ENCODE measurements at regions not wholly inside any gene's neighbourhood (a gene's known extent, or its start where the extent isn't known, plus 50 kb on each side); places are given as distances from the start of the nearest gene placed in this dataset.

DNA sequence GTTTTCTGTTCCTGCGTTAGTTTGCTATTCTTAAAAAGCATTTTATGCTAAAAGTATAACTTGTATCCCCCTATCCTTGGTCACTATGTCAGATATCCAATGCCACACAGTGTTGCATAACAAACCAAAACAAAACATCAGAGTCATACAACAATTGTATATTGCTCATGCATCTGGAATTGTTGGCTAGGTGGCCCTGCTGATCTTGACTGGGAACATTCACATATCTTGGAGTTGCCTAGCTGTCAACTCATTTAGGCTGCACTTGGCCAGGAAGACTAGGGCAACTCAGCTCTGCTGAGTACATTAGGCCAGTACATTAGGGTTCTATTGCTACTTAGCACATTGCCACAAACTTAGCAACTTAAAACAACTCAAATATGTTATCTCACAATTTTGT lies 706.5 kb upstream of the UBE2E2 start:
- no peak for TF ChIP-seq ISL1 (CRISPR knock-in tag; IDR thresholded peaks at IDR 0.05)
- TF ChIP-seq RARB (CRISPR knock-in tag; IDR thresholded peaks at IDR 0.05): no peak
- TF ChIP-seq BACH2 (CRISPR knock-in tag; IDR thresholded peaks at IDR 0.05; ENCODE audit: borderline replicate concordance): no peak
- no peak for TF ChIP-seq ZFP3 (CRISPR knock-in tag; IDR thresholded peaks at IDR 0.05)
- TF ChIP-seq, protein P1, sequence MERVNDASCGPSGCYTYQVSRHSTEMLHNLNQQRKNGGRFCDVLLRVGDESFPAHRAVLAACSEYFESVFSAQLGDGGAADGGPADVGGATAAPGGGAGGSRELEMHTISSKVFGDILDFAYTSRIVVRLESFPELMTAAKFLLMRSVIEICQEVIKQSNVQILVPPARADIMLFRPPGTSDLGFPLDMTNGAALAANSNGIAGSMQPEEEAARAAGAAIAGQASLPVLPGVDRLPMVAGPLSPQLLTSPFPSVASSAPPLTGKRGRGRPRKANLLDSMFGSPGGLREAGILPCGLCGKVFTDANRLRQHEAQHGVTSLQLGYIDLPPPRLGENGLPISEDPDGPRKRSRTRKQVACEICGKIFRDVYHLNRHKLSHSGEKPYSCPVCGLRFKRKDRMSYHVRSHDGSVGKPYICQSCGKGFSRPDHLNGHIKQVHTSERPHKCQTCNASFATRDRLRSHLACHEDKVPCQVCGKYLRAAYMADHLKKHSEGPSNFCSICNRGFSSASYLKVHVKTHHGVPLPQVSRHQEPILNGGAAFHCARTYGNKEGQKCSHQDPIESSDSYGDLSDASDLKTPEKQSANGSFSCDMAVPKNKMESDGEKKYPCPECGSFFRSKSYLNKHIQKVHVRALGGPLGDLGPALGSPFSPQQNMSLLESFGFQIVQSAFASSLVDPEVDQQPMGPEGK (CRISPR knock-in tag; IDR thresholded peaks at IDR 0.05; ENCODE audit: borderline replicate concordance): no peak
- no peak for TF ChIP-seq CSRNP3 (CRISPR knock-in tag; IDR thresholded peaks at IDR 0.05)
- TF ChIP-seq ZC3H10 (CRISPR knock-in tag; IDR thresholded peaks at IDR 0.05): no peak
- TF ChIP-seq ZNF565 (CRISPR knock-in tag; conservative IDR thresholded peaks at IDR 0.05; ENCODE audit: low read depth): no peak
- TF ChIP-seq ZNF8 (CRISPR knock-in tag; IDR thresholded peaks at IDR 0.05): no peak
- no peak for TF ChIP-seq OSR1 (CRISPR knock-in tag; IDR thresholded peaks at IDR 0.05)
- TF ChIP-seq TSHZ2 (CRISPR knock-in tag; IDR thresholded peaks at IDR 0.05): no peak
- no peak for TF ChIP-seq ZFP30 (CRISPR knock-in tag; IDR thresholded peaks at IDR 0.05)
- no peak for TF ChIP-seq ESRRG (CRISPR knock-in tag; IDR thresholded peaks at IDR 0.05)
- TF ChIP-seq ARNTL (CRISPR knock-in tag; IDR thresholded peaks at IDR 0.05; ENCODE audit: borderline replicate concordance, low read depth): no peak
- TF ChIP-seq POU6F1 (CRISPR knock-in tag; IDR thresholded peaks at IDR 0.05; ENCODE audit: borderline replicate concordance, low read depth): no peak
- no peak for TF ChIP-seq CSDC2 (CRISPR knock-in tag; IDR thresholded peaks at IDR 0.05)
- no peak for TF ChIP-seq ZNF70 (CRISPR knock-in tag; IDR thresholded peaks at IDR 0.05)

GRCh38 chr3:22506871-22507270 lies 696.3 kb upstream of the UBE2E2 start:
- TF ChIP-seq, protein P2, sequence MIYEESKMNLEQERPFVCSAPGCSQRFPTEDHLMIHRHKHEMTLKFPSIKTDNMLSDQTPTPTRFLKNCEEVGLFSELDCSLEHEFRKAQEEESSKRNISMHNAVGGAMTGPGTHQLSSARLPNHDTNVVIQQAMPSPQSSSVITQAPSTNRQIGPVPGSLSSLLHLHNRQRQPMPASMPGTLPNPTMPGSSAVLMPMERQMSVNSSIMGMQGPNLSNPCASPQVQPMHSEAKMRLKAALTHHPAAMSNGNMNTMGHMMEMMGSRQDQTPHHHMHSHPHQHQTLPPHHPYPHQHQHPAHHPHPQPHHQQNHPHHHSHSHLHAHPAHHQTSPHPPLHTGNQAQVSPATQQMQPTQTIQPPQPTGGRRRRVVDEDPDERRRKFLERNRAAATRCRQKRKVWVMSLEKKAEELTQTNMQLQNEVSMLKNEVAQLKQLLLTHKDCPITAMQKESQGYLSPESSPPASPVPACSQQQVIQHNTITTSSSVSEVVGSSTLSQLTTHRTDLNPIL (CRISPR knock-in tag; IDR thresholded peaks at IDR 0.05; ENCODE audit: low read depth): no peak
- TF ChIP-seq ZNF8 (CRISPR knock-in tag; IDR thresholded peaks at IDR 0.05): no peak
- no peak for TF ChIP-seq POU6F1 (CRISPR knock-in tag; IDR thresholded peaks at IDR 0.05; ENCODE audit: borderline replicate concordance, low read depth)
- TF ChIP-seq RARB (CRISPR knock-in tag; IDR thresholded peaks at IDR 0.05): no peak
- ATAC-seq: no peak

More for the DNA sequence above, 706.5 kb upstream of the UBE2E2 start:
- ATAC-seq: no peak

- ATAC-seq: no peak
- TF ChIP-seq BACH2 (CRISPR knock-in tag; IDR thresholded peaks at IDR 0.05; ENCODE audit: borderline replicate concordance) (no peak), SNAI2 (CRISPR knock-in tag; IDR thresholded peaks at IDR 0.05) (no peak), ZNF565 (CRISPR knock-in tag; conservative IDR thresholded peaks at IDR 0.05; ENCODE audit: low read depth) (no peak), TOX (CRISPR knock-in tag; IDR thresholded peaks at IDR 0.05; ENCODE audit: borderline replicate concordance) (no peak), OSR1 (CRISPR knock-in tag; IDR thresholded peaks at IDR 0.05) (no peak), ESRRG (CRISPR knock-in tag; IDR thresholded peaks at IDR 0.05) (no peak), ZC3H10 (CRISPR knock-in tag; IDR thresholded peaks at IDR 0.05) (no peak), ARNTL (CRISPR knock-in tag; IDR thresholded peaks at IDR 0.05; ENCODE audit: borderline replicate concordance, low read depth) (no peak), ZFP30 (CRISPR knock-in tag; IDR thresholded peaks at IDR 0.05) (no peak), TCF4 (CRISPR knock-in tag; IDR thresholded peaks at IDR 0.05; ENCODE audit: borderline replicate concordance) (no peak), TSHZ2 (CRISPR knock-in tag; IDR thresholded peaks at IDR 0.05) (no peak)
- TF ChIP-seq, protein P1 (CRISPR knock-in tag; IDR thresholded peaks at IDR 0.05; ENCODE audit: borderline replicate concordance): no peak
Observed at GRCh38 chr3:22507709-22508108, 695.4 kb upstream of the UBE2E2 start.

All from SK-N-SH treated with all-trans-retinoic acid at 6 μM for 48 hours (cell line).